ENCODE measurements at regions not wholly inside any gene's neighbourhood (a gene's known extent, or its start where the extent isn't known, plus 50 kb on each side); places are given as distances from the start of the nearest gene placed in this dataset.

DNA sequence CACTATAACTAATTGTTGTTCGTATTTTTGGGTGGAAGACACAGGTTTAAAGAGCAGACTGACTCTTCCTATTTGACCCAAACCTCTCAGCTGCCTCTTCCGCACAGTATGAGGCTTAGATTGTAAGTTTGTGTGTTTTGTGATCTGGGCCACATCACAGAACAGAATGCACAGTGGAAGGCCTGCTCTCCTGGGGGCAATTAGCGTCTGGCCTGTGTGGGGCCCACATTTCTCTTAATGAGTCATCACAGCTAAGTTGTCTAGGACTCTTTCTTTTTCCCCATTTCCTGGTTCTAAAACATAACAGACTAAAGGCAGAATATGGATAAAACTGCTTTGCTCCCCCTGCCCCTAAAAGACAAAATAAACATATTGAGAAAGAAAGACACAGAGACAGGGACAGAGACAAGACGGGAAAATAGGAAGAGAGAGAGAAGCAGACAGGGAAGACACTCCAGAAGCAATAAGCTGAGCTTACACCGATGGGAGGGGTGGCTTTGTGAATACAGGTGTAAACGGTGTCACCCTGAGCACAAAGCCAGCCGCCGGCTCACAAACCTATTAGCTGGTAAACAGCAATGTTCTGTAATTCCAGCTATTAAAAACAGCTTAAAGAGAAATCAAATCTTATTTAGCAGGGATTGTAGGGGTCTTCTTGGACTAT, 127.4 kb upstream of the OPCML start:
- peaks cover 3% of the 10 kb centered on the region for H3K27me3 Mint-ChIP-seq
- Histone ChIP-seq H3K4me1 (ENCODE audit: insufficient read depth, low read length) (no peaks in the 10 kb centered on the region), H3K27ac (ENCODE audit: low read depth in 1 of 2, low read length in 2 of 2) (no peak overlapping the region), H3K4me3 (ENCODE audit: low read length) (no peak overlapping the region), H3K27me3 (ENCODE audit: control insufficient read depth in 1 of 2, insufficient read depth in 2 of 2, low read length in 2 of 2) (no peaks in the 10 kb centered on the region), H3K36me3 (ENCODE audit: insufficient read depth, low read length) (no peaks in the 10 kb centered on the region), H3K9me3 (ENCODE audit: control insufficient read depth in 1 of 2, insufficient read depth in 1 of 2, low read length in 2 of 2) (peaks cover 0 to 13% of the 10 kb centered on the region in 2 experiments)
- intact Hi-C loops (cut with DNase I, micrococcal nuclease), result no loop called here
- ChIA-PET CTCF (no interaction called here), POLR2A (no interaction called here)
- no peaks in the 10 kb centered on the region for H3K4me1 Mint-ChIP-seq (ENCODE audit: low read depth)
- TF ChIP-seq, protein P1, sequence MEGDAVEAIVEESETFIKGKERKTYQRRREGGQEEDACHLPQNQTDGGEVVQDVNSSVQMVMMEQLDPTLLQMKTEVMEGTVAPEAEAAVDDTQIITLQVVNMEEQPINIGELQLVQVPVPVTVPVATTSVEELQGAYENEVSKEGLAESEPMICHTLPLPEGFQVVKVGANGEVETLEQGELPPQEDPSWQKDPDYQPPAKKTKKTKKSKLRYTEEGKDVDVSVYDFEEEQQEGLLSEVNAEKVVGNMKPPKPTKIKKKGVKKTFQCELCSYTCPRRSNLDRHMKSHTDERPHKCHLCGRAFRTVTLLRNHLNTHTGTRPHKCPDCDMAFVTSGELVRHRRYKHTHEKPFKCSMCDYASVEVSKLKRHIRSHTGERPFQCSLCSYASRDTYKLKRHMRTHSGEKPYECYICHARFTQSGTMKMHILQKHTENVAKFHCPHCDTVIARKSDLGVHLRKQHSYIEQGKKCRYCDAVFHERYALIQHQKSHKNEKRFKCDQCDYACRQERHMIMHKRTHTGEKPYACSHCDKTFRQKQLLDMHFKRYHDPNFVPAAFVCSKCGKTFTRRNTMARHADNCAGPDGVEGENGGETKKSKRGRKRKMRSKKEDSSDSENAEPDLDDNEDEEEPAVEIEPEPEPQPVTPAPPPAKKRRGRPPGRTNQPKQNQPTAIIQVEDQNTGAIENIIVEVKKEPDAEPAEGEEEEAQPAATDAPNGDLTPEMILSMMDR (IDR thresholded peaks at IDR 0.05), result no peak
- no peak for DNase-seq
- ATAC-seq (ENCODE audit: poor library complexity), result no peak
- H3K9me3 Mint-ChIP-seq, result no peaks in the 10 kb centered on the region
- H3K36me3 Mint-ChIP-seq (ENCODE audit: low read depth), result no peaks in the 10 kb centered on the region
- H3K4me3 Mint-ChIP-seq, result no peak overlapping the region
- H3K27ac Mint-ChIP-seq, result no peak overlapping the region

DNA sequence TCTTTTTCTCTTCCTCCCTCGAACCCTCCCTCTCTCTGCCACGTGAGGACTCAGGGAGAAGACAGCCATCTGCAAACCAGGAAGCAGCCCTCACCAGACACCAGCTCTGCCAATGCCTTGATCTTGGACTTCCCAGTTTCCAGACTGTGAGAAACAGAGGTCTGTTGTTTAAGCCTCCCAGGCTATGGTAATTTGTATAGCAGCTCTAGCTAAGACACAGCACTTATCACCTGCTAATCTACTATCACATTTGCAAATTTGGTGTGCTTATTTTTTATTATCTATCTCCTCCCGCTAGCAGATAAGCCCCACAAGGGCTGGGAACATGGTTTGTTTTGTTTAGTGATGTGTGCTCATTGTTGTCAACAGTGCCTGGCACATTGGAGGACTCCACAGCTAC, 124.8 kb upstream of the OPCML start:
- Histone ChIP-seq H3K27ac (ENCODE audit: low read depth in 1 of 2, low read length in 2 of 2) (no peak overlapping the region), H3K36me3 (ENCODE audit: insufficient read depth, low read length) (no peaks in the 10 kb centered on the region), H3K9me3 (ENCODE audit: control insufficient read depth in 1 of 2, insufficient read depth in 1 of 2, low read length in 2 of 2) (peaks cover 0 to 20% of the 10 kb centered on the region in 2 experiments), H3K4me3 (ENCODE audit: low read length) (no peak overlapping the region), H3K27me3 (ENCODE audit: control insufficient read depth in 1 of 2, insufficient read depth in 2 of 2, low read length in 2 of 2) (no peaks in the 10 kb centered on the region), H3K4me1 (ENCODE audit: insufficient read depth, low read length) (no peaks in the 10 kb centered on the region)
- DNase-seq (no peak), ATAC-seq (ENCODE audit: poor library complexity) (no peak)
- H3K27ac Mint-ChIP-seq, result no peak overlapping the region
- ChIA-PET POLR2A (no interaction called here), CTCF (no interaction called here)
- H3K4me3 Mint-ChIP-seq, result no peak overlapping the region
- intact Hi-C loops (cut with DNase I, micrococcal nuclease), result no loop called here
- TF ChIP-seq, protein P1 (IDR thresholded peaks at IDR 0.05), result no peak
- peaks cover 3% of the 10 kb centered on the region for H3K9me3 Mint-ChIP-seq
- H3K27me3 Mint-ChIP-seq, result no peaks in the 10 kb centered on the region
- H3K4me1 Mint-ChIP-seq (ENCODE audit: low read depth), result no peaks in the 10 kb centered on the region
- H3K36me3 Mint-ChIP-seq (ENCODE audit: low read depth), result no peaks in the 10 kb centered on the region

DNA sequence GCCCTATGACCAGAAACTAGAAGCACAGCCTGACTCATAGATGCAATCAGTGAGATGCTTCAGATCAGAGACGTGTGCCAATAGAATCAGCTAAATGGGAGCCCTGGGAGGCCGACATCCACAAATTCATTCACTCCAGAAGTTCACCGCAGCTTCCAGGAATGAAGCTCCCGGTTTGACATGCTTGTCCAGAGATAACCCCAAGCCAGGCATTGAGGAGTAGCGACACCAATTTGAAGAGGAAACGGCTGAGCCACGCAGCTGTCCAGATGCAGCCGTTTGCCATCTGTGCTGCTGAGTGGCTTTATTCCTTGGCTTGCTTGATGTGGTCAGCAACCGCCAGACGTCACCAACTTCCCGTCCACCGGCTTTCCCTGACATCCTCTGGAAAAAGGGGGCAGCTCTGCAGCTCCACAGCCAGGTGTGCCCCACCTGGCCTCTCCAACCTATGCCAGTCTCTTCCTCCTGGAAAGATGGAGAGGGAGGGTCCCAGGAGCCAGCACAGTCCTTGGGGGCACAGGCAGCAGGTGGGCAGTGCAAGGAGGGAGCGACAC, 123.9 kb upstream of the OPCML start:
- TF ChIP-seq, protein P1 (IDR thresholded peaks at IDR 0.05), result no peak
- Mint-ChIP-seq H3K9me3 (peaks cover 3% of the 10 kb centered on the region), H3K27me3 (no peaks in the 10 kb centered on the region)

More for the DNA sequence above, 123.9 kb upstream of the OPCML start:
- Mint-ChIP-seq H3K27ac (no peak overlapping the region), H3K4me1 (ENCODE audit: low read depth) (no peaks in the 10 kb centered on the region), H3K4me3 (no peak overlapping the region), H3K36me3 (ENCODE audit: low read depth) (no peaks in the 10 kb centered on the region)
- DNase-seq (no peak), ATAC-seq (ENCODE audit: poor library complexity) (no peak)
- ChIA-PET POLR2A (no interaction called here), CTCF (no interaction called here)
- H3K36me3 ChIP-seq (ENCODE audit: insufficient read depth, low read length), result no peaks in the 10 kb centered on the region
- H3K27me3 ChIP-seq (ENCODE audit: control insufficient read depth in 1 of 2, insufficient read depth in 2 of 2, low read length in 2 of 2), result no peaks in the 10 kb centered on the region
- peaks cover 0 to 21% of the 10 kb centered on the region in 2 experiments for H3K9me3 ChIP-seq (ENCODE audit: control insufficient read depth in 1 of 2, insufficient read depth in 1 of 2, low read length in 2 of 2)
- no peaks in the 10 kb centered on the region for H3K4me1 ChIP-seq (ENCODE audit: insufficient read depth, low read length)
- intact Hi-C loops (cut with DNase I, micrococcal nuclease), result no loop called here
- H3K27ac ChIP-seq (ENCODE audit: low read depth in 1 of 2, low read length in 2 of 2), result no peak overlapping the region
- no peak overlapping the region for H3K4me3 ChIP-seq (ENCODE audit: low read length)
